HG02970 (cell line): ENCODE measurements at regions not wholly inside any gene's neighbourhood (a gene's known extent, or its start where the extent isn't known, plus 50 kb on each side); places are given as distances from the start of the nearest gene placed in this dataset.

Source experiments
- ATAC-seq: cut with Tn5 transposase; IDR thresholded peaks from one replicate; pipeline ENCODE4 v1.9.1; 2021; ENCODE audit warnings: mild to moderate bottlenecking, moderate library complexity, moderate number of reproducible peaks; ENCODE audit not compliant: unreplicated experiment, low FRiP score

GRCh38 chr2:122203523-122203922, 448.1 kb downstream of the TSN start:
- ATAC-seq: no peak

- no peak for ATAC-seq
These were observed 450.2 kb downstream of the TSN start for GRCh38 chr2:122205641-122206040.

- ATAC-seq: no peak
These were observed 450.6 kb downstream of the TSN start for GRCh38 chr2:122206101-122206500.

GRCh38 chr2:122209377-122209776, 453.9 kb downstream of the TSN start:
- no peak for ATAC-seq

- no peak for ATAC-seq
These were observed 454.6 kb downstream of the TSN start for GRCh38 chr2:122210065-122210464.

- ATAC-seq: no peak
These were observed 455.7 kb downstream of the TSN start for GRCh38 chr2:122210898-122211856.

- ATAC-seq: no peak
These were observed 457.9 kb downstream of the TSN start for GRCh38 chr2:122213312-122213711.

- ATAC-seq: no peak
These were observed 460.6 kb downstream of the TSN start for GRCh38 chr2:122216071-122216470.

GRCh38 chr2:122216901-122217300, 461.4 kb downstream of the TSN start:
- ATAC-seq: no peak

GRCh38 chr2:122218596-122218995, 463.1 kb downstream of the TSN start:
- no peak for ATAC-seq

GRCh38 chr2:122219504-122219903, 464.1 kb downstream of the TSN start:
- no peak for ATAC-seq

- no peak for ATAC-seq
These were observed 466.2 kb downstream of the TSN start for GRCh38 chr2:122221665-122222064.

- ATAC-seq: no peak
These were observed 475.8 kb downstream of the TSN start for GRCh38 chr2:122231296-122231695.

GRCh38 chr2:122233372-122233771, 477.9 kb downstream of the TSN start:
- ATAC-seq: no peak

- no peak for ATAC-seq
These were observed 480.9 kb downstream of the TSN start for GRCh38 chr2:122236152-122236874.

GRCh38 chr2:122236925-122237324, 481.5 kb downstream of the TSN start:
- ATAC-seq: no peak

GRCh38 chr2:122237450-122237849, 482.0 kb downstream of the TSN start:
- ATAC-seq: no peak

- no peak for ATAC-seq
These were observed 482.6 kb downstream of the TSN start for GRCh38 chr2:122238006-122238559.

GRCh38 chr2:122239440-122239839, 484.0 kb downstream of the TSN start:
- no peak for ATAC-seq

GRCh38 chr2:122244598-122245229, 489.3 kb downstream of the TSN start:
- ATAC-seq: no peak

GRCh38 chr2:122249673-122250072, 494.2 kb downstream of the TSN start:
- ATAC-seq: no peak
